Naive thymus-derived CD4-positive, alpha-beta T cell (primary cell): ENCODE measurements at regions not wholly inside any gene's neighbourhood (a gene's known extent, or its start where the extent isn't known, plus 50 kb on each side); places are given as distances from the start of the nearest gene placed in this dataset.

Source experiments
- ATAC-seq: fragments of 150-1000 bp; cut with Tn5 transposase; 2 replicates; pipeline ENCODE4 v1.10.0; 2021; ENCODE audit warnings: mild to moderate bottlenecking, moderate library complexity
- CTCF ChIA-PET: fragments of 350-600 bp; sonication (Branson Sonifier 250); formaldehyde crosslinking; loops from one replicate; lab custom pipeline; 2021; ENCODE audit warnings: antibody characterized with exemption; lab: Charles Lee
- POLR2A ChIA-PET: fragments of 350-600 bp; sonication (Branson Sonifier 250); formaldehyde crosslinking; loops from one replicate; lab custom pipeline; 2021; ENCODE audit warnings: antibody characterized with exemption, inconsistent platforms; lab: Charles Lee
- DNase-seq, 9 donors: peaks; one replicate each; pipeline versions ENCODE4 v3.0.0 to v3.0.0-alpha.2; 2020 to 2022; ENCODE audit warnings: mixed read lengths in 1 of 9
- H3K27ac ChIP-seq: one replicate; pipeline ENCODE4 v1.7.0; 2013; ENCODE audit warnings: mild to moderate bottlenecking, low read depth, low read length, moderate library complexity
- H3K27me3 ChIP-seq, 2 donors: one replicate each; pipeline ENCODE4 v1.7.0; 2013; ENCODE audit warnings: low read length in 2 of 2, mild to moderate bottlenecking in 2 of 2, moderate library complexity in 2 of 2; ENCODE audit not compliant: control insufficient read depth in 2 of 2, insufficient read depth in 2 of 2
- H3K36me3 ChIP-seq, 3 experiments: 1 replicate in 2 of 3; 2 replicates in 1 of 3; pipeline ENCODE4 v1.7.0; 2013; ENCODE audit warnings: low read length in 3 of 3, mild to moderate bottlenecking in 3 of 3, moderate library complexity in 1 of 3; ENCODE audit not compliant: insufficient read depth in 3 of 3, control insufficient read depth in 2 of 3
- H3K4me1 ChIP-seq, 2 donors: one replicate each; pipeline ENCODE4 v1.7.0; 2013; ENCODE audit warnings: low read length in 2 of 2, mild to moderate bottlenecking in 2 of 2, moderate library complexity in 1 of 2; ENCODE audit not compliant: control insufficient read depth in 2 of 2, insufficient read depth in 2 of 2
- H3K4me3 ChIP-seq: 2 replicates; pipeline ENCODE4 v1.7.0; 2013; ENCODE audit warnings: mild to moderate bottlenecking, low read length
- H3K9me3 ChIP-seq, 3 experiments: 1 replicate in 2 of 3; 2 replicates in 1 of 3; pipeline ENCODE4 v1.7.0; 2013; ENCODE audit warnings: low read length in 3 of 3; ENCODE audit not compliant: control insufficient read depth in 2 of 3
- H3K27ac Mint-ChIP-seq, 9 donors: one replicate each; pipeline ENCODE4 v1.8.0; 2020 to 2022; ENCODE audit warnings: mixed read lengths in 9 of 9, mild to moderate bottlenecking in 8 of 9, moderate library complexity in 5 of 9, inconsistent platforms in 2 of 9
- H3K27me3 Mint-ChIP-seq, 5 donors: one replicate each; pipeline ENCODE4 v1.8.0; 2021 to 2022; ENCODE audit warnings: mixed read lengths in 5 of 5, mild to moderate bottlenecking in 1 of 5
- H3K36me3 Mint-ChIP-seq, 5 donors: one replicate each; pipeline ENCODE4 v1.8.0; 2020 to 2022; ENCODE audit warnings: mixed read lengths in 5 of 5, mild to moderate bottlenecking in 3 of 5, inconsistent platforms in 1 of 5
- H3K4me1 Mint-ChIP-seq, 7 donors: one replicate each; pipeline ENCODE4 v1.8.0; 2020 to 2022; ENCODE audit warnings: mixed read lengths in 7 of 7, mild to moderate bottlenecking in 3 of 7, inconsistent platforms in 1 of 7
- H3K4me3 Mint-ChIP-seq, 10 donors: one replicate each; pipeline ENCODE4 v1.8.0; 2020 to 2022; ENCODE audit warnings: mild to moderate bottlenecking in 10 of 10, mixed read lengths in 10 of 10, moderate library complexity in 6 of 10, inconsistent platforms in 2 of 10
- H3K9me3 Mint-ChIP-seq, 11 donors: one replicate each; pipeline ENCODE4 v1.8.0; 2020 to 2022; ENCODE audit warnings: mixed read lengths in 11 of 11, mild to moderate bottlenecking in 4 of 11, inconsistent platforms in 1 of 11, moderate library complexity in 1 of 11
- intact Hi-C, 2 donors: fragments of 100-400 bp; cut with micrococcal nuclease; formaldehyde crosslinking; loops; one replicate each; pipeline ENCODE4 v1.15.1; 2023

GRCh38 chr1:199660071-199660470 lies 367.4 kb upstream of the NR5A2 start:
- DNase-seq = no peak
- ATAC-seq = no peak
- H3K27ac Mint-ChIP-seq = no peak overlapping the region
- H3K4me3 Mint-ChIP-seq = no peak overlapping the region
- no peaks in the 10 kb centered on the region for H3K36me3 Mint-ChIP-seq
- no peak overlapping the region for H3K4me3 ChIP-seq
- intact Hi-C loops = no loop called here
- ChIA-PET CTCF (no interaction called here), POLR2A (no interaction called here)
- no peak overlapping the region for H3K27ac ChIP-seq
- H3K4me1 Mint-ChIP-seq = no peaks in the 10 kb centered on the region
- peaks cover 0 to 4% (median 0%) of the 10 kb centered on the region in 11 donors for H3K9me3 Mint-ChIP-seq
- no peaks in the 10 kb centered on the region for H3K9me3 ChIP-seq
- H3K27me3 Mint-ChIP-seq = peaks cover 9 to 46% (median 27%) of the 10 kb centered on the region in 5 donors
- H3K36me3 ChIP-seq = no peaks in the 10 kb centered on the region
- peaks cover 0 to 2% of the 10 kb centered on the region in 2 donors for H3K27me3 ChIP-seq
- H3K4me1 ChIP-seq = no peaks in the 10 kb centered on the region

- Mint-ChIP-seq H3K4me3 (no peak overlapping the region), H3K36me3 (no peaks in the 10 kb centered on the region), H3K27me3 (peaks cover 12 to 30% (median 18%) of the 10 kb centered on the region in 5 donors), H3K27ac (no peak overlapping the region), H3K4me1 (no peaks in the 10 kb centered on the region), H3K9me3 (no peaks in the 10 kb centered on the region)
- Histone ChIP-seq H3K4me1 (no peaks in the 10 kb centered on the region), H3K27me3 (no peaks in the 10 kb centered on the region), H3K9me3 (no peaks in the 10 kb centered on the region), H3K4me3 (no peak overlapping the region), H3K27ac (no peak overlapping the region), H3K36me3 (no peaks in the 10 kb centered on the region)
- intact Hi-C loops = no loop called here
- ChIA-PET CTCF (no interaction called here), POLR2A (no interaction called here)
- DNase-seq = no peak
- ATAC-seq = no peak
Observed at GRCh38 chr1:199665371-199665770, 362.1 kb upstream of the NR5A2 start.

GRCh38 chr1:199667089-199667488 lies 360.4 kb upstream of the NR5A2 start:
- H3K27me3 ChIP-seq = no peaks in the 10 kb centered on the region
- CTCF ChIA-PET = no interaction called here
- no peak overlapping the region for H3K27ac ChIP-seq
- H3K9me3 Mint-ChIP-seq = peaks cover 0 to 4% (median 0%) of the 10 kb centered on the region in 11 donors
- no peak for DNase-seq
- no peak overlapping the region for H3K27ac Mint-ChIP-seq
- POLR2A ChIA-PET = no interaction called here
- intact Hi-C loops = no loop called here
- H3K36me3 ChIP-seq = no peaks in the 10 kb centered on the region
- no peaks in the 10 kb centered on the region for H3K9me3 ChIP-seq
- no peaks in the 10 kb centered on the region for H3K36me3 Mint-ChIP-seq
- ATAC-seq = no peak
- H3K4me3 ChIP-seq = no peak overlapping the region
- H3K27me3 Mint-ChIP-seq = peaks cover 10 to 24% (median 17%) of the 10 kb centered on the region in 5 donors
- no peaks in the 10 kb centered on the region for H3K4me1 ChIP-seq
- H3K4me1 Mint-ChIP-seq = no peaks in the 10 kb centered on the region
- no peak overlapping the region for H3K4me3 Mint-ChIP-seq

DNA sequence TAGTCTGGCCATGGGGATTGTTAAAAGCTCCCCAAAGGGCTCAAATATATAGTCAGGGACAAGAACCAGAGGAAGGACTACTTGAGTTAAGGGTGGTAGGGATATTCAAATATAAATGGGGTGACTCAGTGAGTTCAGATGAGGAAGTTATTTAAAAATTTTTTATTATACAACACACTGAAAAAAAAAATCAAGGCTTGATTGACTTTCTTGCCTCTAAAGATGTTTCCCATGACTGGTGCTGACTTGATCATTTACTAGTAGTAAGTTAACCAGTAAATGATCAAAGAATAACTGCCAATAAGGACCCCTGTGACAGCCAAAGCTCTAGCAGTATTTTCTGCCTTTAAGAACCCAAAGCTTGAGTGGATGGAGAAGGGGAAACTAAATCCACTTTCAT lies 357.6 kb upstream of the NR5A2 start:
- no peaks in the 10 kb centered on the region for H3K36me3 ChIP-seq
- no peaks in the 10 kb centered on the region for H3K4me1 ChIP-seq
- ATAC-seq (no peak), DNase-seq (no peak)
- no peaks in the 10 kb centered on the region for H3K27me3 ChIP-seq
- H3K27ac ChIP-seq = no peak overlapping the region
- H3K9me3 ChIP-seq = no peaks in the 10 kb centered on the region
- Mint-ChIP-seq H3K27ac (no peak overlapping the region), H3K4me3 (no peak overlapping the region), H3K27me3 (peaks cover 5 to 26% (median 19%) of the 10 kb centered on the region in 5 donors), H3K9me3 (peaks cover 0 to 4% (median 0%) of the 10 kb centered on the region in 11 donors), H3K36me3 (no peaks in the 10 kb centered on the region), H3K4me1 (no peaks in the 10 kb centered on the region)
- H3K4me3 ChIP-seq = no peak overlapping the region
- intact Hi-C loops = no loop called here
- ChIA-PET CTCF (no interaction called here), POLR2A (interaction anchor here (0.6 kb wide), 1 partner anchor 537 kb away, joined by 3 read pairs; no protein-coding TSS in a partner anchor)

GRCh38 chr1:199671684-199672083 lies 355.8 kb upstream of the NR5A2 start:
- H3K36me3 Mint-ChIP-seq = no peaks in the 10 kb centered on the region
- no peak overlapping the region for H3K4me3 Mint-ChIP-seq
- Histone ChIP-seq H3K9me3 (no peaks in the 10 kb centered on the region), H3K4me3 (no peak overlapping the region), H3K36me3 (no peaks in the 10 kb centered on the region), H3K27me3 (no peaks in the 10 kb centered on the region), H3K4me1 (no peaks in the 10 kb centered on the region), H3K27ac (no peak overlapping the region)
- no peak overlapping the region for H3K27ac Mint-ChIP-seq
- ATAC-seq (no peak), DNase-seq (no peak)
- peaks cover 0 to 4% (median 0%) of the 10 kb centered on the region in 11 donors for H3K9me3 Mint-ChIP-seq
- POLR2A ChIA-PET = no interaction called here
- no peaks in the 10 kb centered on the region for H3K4me1 Mint-ChIP-seq
- peaks cover 6 to 31% (median 19%) of the 10 kb centered on the region in 5 donors for H3K27me3 Mint-ChIP-seq
- CTCF ChIA-PET = no interaction called here
- intact Hi-C loops = no loop called here

DNA sequence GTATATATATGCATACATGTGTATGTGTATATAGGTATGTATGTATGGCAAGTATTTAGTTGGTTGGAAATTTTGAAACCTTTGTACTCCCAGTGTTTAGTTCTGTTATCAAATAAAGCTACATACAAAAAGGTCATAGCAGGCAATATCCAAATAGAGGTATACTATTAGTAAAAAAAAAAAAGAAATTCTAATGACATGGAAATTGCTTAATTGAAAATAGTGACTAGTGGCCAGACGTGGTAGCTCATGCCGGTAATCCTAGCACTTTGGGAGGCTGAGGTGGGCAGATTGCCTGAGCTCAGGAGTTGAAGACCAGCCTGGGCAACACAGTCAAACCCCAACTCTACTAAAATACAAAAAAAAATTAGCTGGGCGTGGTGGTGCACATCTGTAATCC lies 351.6 kb upstream of the NR5A2 start:
- Histone ChIP-seq H3K36me3 (no peaks in the 10 kb centered on the region), H3K4me3 (no peak overlapping the region), H3K27ac (no peak overlapping the region), H3K27me3 (no peaks in the 10 kb centered on the region), H3K9me3 (no peaks in the 10 kb centered on the region), H3K4me1 (no peaks in the 10 kb centered on the region)
- ChIA-PET CTCF (interaction anchor here (0.7 kb wide), 1 partner anchor 9 kb away, joined by 3 read pairs; no protein-coding TSS in a partner anchor), POLR2A (no interaction called here)
- ATAC-seq = no peak
- no peak for DNase-seq
- intact Hi-C loops = no loop called here
- Mint-ChIP-seq H3K9me3 (peaks cover 0 to 1% (median 0%) of the 10 kb centered on the region in 11 donors), H3K27ac (no peak overlapping the region), H3K36me3 (no peaks in the 10 kb centered on the region), H3K4me1 (no peaks in the 10 kb centered on the region), H3K4me3 (no peak overlapping the region), H3K27me3 (peaks cover 10 to 19% (median 15%) of the 10 kb centered on the region in 5 donors)

DNA sequence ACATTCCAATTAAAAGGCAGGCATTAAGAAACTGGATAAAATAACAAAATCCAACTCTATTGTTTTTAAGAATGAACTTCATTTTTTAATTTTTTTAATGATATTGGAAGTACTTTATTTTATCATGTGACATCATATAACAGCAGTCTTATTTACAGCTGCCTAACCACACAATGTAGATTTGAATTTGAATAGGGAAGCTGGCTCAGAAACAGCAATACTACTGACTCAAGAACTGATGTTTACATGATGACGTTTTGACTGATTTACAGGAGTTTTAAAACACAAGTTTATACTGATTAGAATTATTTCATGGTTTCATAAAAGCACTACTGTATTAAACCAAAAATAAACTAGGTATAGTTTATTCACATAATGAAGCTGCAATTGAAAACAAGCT lies 348.7 kb upstream of the NR5A2 start:
- ATAC-seq = no peak
- Histone ChIP-seq H3K4me1 (no peaks in the 10 kb centered on the region), H3K4me3 (no peak overlapping the region), H3K9me3 (no peaks in the 10 kb centered on the region), H3K27ac (no peak overlapping the region), H3K36me3 (no peaks in the 10 kb centered on the region), H3K27me3 (no peaks in the 10 kb centered on the region)
- H3K27me3 Mint-ChIP-seq = peaks cover 7 to 20% (median 8%) of the 10 kb centered on the region in 5 donors
- H3K4me3 Mint-ChIP-seq = no peak overlapping the region
- POLR2A ChIA-PET = no interaction called here
- peaks cover 0 to 1% (median 0%) of the 10 kb centered on the region in 11 donors for H3K9me3 Mint-ChIP-seq
- H3K4me1 Mint-ChIP-seq = no peaks in the 10 kb centered on the region
- intact Hi-C loops = no loop called here
- H3K36me3 Mint-ChIP-seq = no peaks in the 10 kb centered on the region
- H3K27ac Mint-ChIP-seq = no peak overlapping the region
- no peak for DNase-seq
- CTCF ChIA-PET = no interaction called here
